Activated CD4-positive, alpha-beta T cell treated with anti-CD3 and anti-CD28 coated beads for 36 hours (primary cell): ENCODE measurements at regions not wholly inside any gene's neighbourhood (a gene's known extent, or its start where the extent isn't known, plus 50 kb on each side); places are given as distances from the start of the nearest gene placed in this dataset.

Experiments used
- ATAC-seq: fragments of 200-7000 bp; cut with Tn5 transposase; one replicate; pipeline ENCODE4 v1.10.0; 2021; ENCODE audit warnings: mild to moderate bottlenecking, moderate library complexity
- CTCF ChIA-PET: fragments of 350-600 bp; sonication (Branson Sonifier 250); formaldehyde crosslinking; loops from one replicate; lab custom pipeline; 2021; ENCODE audit warnings: antibody characterized with exemption; lab: Charles Lee
- POLR2A ChIA-PET: fragments of 350-600 bp; sonication (Branson Sonifier 250); formaldehyde crosslinking; loops from one replicate; lab custom pipeline; 2021; ENCODE audit warnings: antibody characterized with exemption, inconsistent platforms; lab: Charles Lee
- DNase-seq: peaks from one replicate; pipeline ENCODE4 v3.0.0-alpha.2; 2020
- H3K27ac Mint-ChIP-seq: one replicate; pipeline ENCODE4 v1.8.0; 2021; ENCODE audit warnings: mixed read lengths
- H3K27me3 Mint-ChIP-seq: one replicate; pipeline ENCODE4 v1.8.0; 2021; ENCODE audit warnings: mixed read lengths
- H3K36me3 Mint-ChIP-seq: one replicate; pipeline ENCODE4 v1.8.0; 2021; ENCODE audit warnings: low read depth, mixed read lengths
- H3K4me1 Mint-ChIP-seq: one replicate; pipeline ENCODE4 v1.8.0; 2021; ENCODE audit warnings: mixed read lengths
- H3K4me3 Mint-ChIP-seq: one replicate; pipeline ENCODE4 v1.8.0; 2021; ENCODE audit warnings: mild to moderate bottlenecking, moderate library complexity, mixed read lengths
- H3K9me3 Mint-ChIP-seq: one replicate; pipeline ENCODE4 v1.8.0; 2021; ENCODE audit warnings: low read depth, mixed read lengths
- intact Hi-C, 2 experiments: fragments of 100-400 bp; cut with DNase I in 1 of 2; cut with micrococcal nuclease in 1 of 2; formaldehyde crosslinking; loops; one replicate each; pipeline versions ENCODE4 v1.14.2 to v1.15.1; 2022 to 2024; cut with DNase I, micrococcal nuclease

DNA sequence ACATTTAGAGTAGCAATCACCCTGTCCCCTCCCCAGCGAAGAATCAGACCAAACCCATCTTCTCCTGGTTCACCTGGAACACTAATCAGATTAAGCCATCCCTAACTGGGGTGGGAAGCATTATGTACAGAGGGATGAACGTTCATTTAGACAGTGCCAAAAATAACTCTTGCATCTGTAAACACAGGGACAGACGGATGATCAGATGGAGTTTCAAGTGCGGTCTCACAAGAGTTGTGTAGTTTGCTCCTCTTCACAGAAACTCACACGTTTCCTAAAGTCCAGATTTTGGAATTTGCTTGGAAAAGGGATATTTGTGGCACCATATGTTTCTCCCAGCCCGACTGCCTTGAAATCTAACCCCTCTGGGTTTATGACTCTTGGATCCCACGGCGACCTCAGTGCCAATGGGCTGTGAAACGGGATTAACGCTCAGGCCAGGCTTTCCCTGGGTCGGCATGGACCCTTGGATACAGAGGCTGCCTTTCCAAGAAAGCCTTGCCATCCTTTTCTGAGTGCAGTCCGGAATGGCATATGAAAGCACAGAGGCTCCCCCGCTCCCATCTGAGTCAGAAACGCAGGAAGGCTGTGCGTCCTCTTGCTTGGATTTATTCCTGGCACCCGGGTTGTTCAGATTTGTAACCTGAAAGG lies 293.2 kb upstream of the HABP2 start:
- no peak overlapping the region for H3K4me3 Mint-ChIP-seq
- ATAC-seq = no peak
- ChIA-PET POLR2A (no interaction called here), CTCF (no interaction called here)
- no peaks in the 10 kb centered on the region for H3K9me3 Mint-ChIP-seq
- H3K4me1 Mint-ChIP-seq = no peaks in the 10 kb centered on the region
- no peaks in the 10 kb centered on the region for H3K36me3 Mint-ChIP-seq
- DNase-seq = no peak
- no peak overlapping the region for H3K27ac Mint-ChIP-seq
- peaks cover 13% of the 10 kb centered on the region for H3K27me3 Mint-ChIP-seq
- intact Hi-C loops = no loop called here

DNA sequence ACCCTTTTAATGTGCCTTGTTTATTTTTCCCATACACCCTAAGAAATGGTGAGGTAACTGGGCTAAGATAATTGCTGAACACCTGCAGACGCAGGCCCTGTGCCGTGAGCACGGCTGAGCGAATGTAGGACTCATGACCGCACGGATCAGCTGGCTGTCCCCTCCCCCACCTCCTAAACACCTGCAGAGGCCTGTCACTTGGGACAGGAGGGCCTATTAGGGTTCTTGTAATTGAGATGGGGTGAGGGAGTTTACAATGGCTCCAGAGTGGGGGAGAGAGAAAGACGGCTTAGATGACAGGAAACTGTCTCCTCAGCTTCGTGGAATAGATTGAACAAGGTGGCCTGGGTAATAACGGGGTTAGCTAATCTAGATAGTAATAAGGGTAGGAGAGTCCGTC lies 291.7 kb upstream of the HABP2 start:
- no peak for ATAC-seq
- DNase-seq = no peak
- POLR2A ChIA-PET = no interaction called here
- H3K4me1 Mint-ChIP-seq = no peaks in the 10 kb centered on the region
- H3K4me3 Mint-ChIP-seq = no peak overlapping the region
- H3K27ac Mint-ChIP-seq = no peak overlapping the region
- CTCF ChIA-PET = interaction anchor here (0.6 to 1.2 kb wide), 2 partner anchors 28 to 1043 kb away, joined by 3 read pairs; no protein-coding TSS in a partner anchor
- H3K36me3 Mint-ChIP-seq = no peaks in the 10 kb centered on the region
- H3K27me3 Mint-ChIP-seq = peaks cover 14% of the 10 kb centered on the region
- intact Hi-C loops = no loop called here
- H3K9me3 Mint-ChIP-seq = no peaks in the 10 kb centered on the region

DNA sequence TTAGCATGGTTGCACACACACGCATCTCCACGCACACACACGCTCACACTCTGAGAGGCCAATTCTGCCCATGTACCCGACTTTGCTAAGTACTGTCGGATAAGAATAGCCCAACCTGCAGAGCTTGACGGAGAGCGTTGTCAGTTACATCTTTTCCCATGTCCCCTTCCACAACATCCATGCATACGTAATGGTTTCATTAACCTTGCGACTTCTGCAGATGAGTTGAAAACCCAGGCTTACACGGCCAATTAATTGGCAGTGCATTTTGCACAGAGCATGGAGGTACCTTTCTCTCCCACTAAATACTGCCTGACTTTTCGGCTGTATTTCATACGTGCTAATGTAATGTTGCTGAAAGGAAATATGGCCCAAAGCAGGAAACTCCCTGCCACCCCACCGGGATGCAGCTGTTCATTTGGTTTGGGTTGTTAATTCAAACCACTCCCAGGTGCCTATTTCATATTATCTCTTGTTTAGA lies 291.2 kb upstream of the HABP2 start:
- peaks cover 14% of the 10 kb centered on the region for H3K27me3 Mint-ChIP-seq
- H3K36me3 Mint-ChIP-seq = no peaks in the 10 kb centered on the region
- no peak overlapping the region for H3K4me3 Mint-ChIP-seq
- no peaks in the 10 kb centered on the region for H3K9me3 Mint-ChIP-seq
- ATAC-seq = no peak
- POLR2A ChIA-PET = no interaction called here
- no peak for DNase-seq
- H3K27ac Mint-ChIP-seq = no peak overlapping the region
- intact Hi-C loops = no loop called here
- CTCF ChIA-PET = interaction anchor here (0.6 to 1.2 kb wide), 2 partner anchors 29 to 1043 kb away, joined by 3 read pairs; no protein-coding TSS in a partner anchor
- H3K4me1 Mint-ChIP-seq = no peaks in the 10 kb centered on the region

DNA sequence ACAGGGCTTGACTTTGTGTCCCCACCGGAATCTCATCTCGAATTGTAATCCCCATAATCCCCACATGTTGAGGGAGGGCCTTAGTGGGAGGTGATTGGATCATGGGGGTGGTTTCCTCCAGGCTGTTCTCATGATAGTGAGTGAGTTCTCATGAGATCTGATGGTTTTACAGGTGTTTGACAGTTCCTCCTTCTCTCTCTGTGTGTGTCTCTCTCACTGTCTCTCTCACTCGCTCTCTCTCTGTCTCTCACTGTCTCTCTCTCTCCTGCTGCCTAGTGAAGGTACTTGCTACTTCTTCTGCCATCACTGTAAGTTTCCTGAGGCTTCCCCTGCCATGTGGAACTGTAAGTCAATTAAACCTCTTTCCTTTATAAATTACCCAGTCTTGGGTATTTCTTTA lies 289.8 kb upstream of the HABP2 start:
- CTCF ChIA-PET = no interaction called here
- intact Hi-C loops = no loop called here
- Mint-ChIP-seq H3K27me3 (peaks cover 13% of the 10 kb centered on the region), H3K36me3 (no peaks in the 10 kb centered on the region), H3K4me3 (no peak overlapping the region), H3K9me3 (no peaks in the 10 kb centered on the region), H3K4me1 (no peaks in the 10 kb centered on the region), H3K27ac (no peak overlapping the region)
- POLR2A ChIA-PET = no interaction called here
- ATAC-seq = no peak
- no peak for DNase-seq

DNA sequence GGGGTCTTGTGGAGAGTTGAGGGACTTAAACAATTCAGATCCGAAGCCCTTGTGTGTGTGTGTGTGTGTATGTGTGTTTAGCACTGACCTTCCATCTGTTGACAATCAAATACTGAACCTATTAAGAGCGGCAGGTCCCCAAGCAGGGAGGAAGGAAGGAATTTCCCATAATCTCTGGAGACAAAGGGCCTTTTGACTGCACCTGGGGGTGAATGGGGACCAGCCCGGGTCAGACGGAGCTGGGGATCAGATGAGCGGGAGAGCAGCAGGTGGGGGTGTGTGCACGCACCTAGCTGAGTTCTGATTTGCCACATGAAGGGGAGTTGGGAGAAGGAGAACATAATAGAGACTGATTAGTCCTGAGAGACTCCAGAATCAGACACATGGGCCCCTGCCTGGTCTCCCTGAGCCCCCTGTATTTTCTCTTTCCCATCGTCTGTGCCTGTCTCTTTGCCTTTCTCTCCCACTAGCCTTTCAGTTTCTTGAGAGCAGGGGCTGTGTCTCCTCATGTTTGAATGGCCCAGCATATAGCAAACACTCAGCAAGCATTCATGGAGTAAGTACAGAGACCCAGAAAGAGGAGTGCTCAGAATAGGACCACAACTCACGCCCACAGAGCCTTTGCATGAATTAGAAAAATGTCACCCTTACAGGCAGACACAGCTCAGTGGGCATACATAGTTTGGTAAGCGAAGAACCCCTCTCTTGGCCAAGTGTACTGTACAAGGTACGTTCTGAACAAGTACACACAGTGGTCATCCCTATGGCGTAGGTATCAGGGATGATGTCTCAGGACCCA lies 288.3 kb upstream of the HABP2 start:
- peaks cover 11% of the 10 kb centered on the region for H3K27me3 Mint-ChIP-seq
- no peaks in the 10 kb centered on the region for H3K4me1 Mint-ChIP-seq
- ATAC-seq (no peak), DNase-seq (no peak)
- no peak overlapping the region for H3K27ac Mint-ChIP-seq
- intact Hi-C loops = no loop called here
- H3K4me3 Mint-ChIP-seq = no peak overlapping the region
- H3K36me3 Mint-ChIP-seq = no peaks in the 10 kb centered on the region
- CTCF ChIA-PET = interaction anchor here (0.8 kb wide), 1 partner anchor 34 kb away, joined by 6 read pairs; no protein-coding TSS in a partner anchor
- POLR2A ChIA-PET = no interaction called here
- H3K9me3 Mint-ChIP-seq = no peaks in the 10 kb centered on the region

DNA sequence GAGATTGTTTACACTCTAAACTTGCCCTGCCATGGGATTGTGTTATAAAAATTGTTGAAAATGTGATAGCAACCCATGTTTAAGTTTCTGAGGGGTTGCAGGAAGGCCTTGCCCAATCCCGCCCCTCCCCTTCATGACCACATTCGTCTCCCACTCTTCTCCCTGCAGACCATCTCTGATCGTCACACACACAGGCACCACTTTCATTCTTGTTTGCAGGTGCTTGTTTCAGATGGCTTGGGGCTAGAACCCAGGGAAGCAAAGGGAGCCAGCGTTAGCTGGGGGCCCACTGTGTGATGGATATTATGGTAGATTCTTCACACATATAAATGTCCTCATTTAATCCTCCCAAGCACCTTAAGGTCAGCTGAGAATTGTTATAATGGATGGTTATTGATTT lies 286.7 kb upstream of the HABP2 start:
- POLR2A ChIA-PET = no interaction called here
- no peak overlapping the region for H3K27ac Mint-ChIP-seq
- intact Hi-C loops = no loop called here

DNA sequence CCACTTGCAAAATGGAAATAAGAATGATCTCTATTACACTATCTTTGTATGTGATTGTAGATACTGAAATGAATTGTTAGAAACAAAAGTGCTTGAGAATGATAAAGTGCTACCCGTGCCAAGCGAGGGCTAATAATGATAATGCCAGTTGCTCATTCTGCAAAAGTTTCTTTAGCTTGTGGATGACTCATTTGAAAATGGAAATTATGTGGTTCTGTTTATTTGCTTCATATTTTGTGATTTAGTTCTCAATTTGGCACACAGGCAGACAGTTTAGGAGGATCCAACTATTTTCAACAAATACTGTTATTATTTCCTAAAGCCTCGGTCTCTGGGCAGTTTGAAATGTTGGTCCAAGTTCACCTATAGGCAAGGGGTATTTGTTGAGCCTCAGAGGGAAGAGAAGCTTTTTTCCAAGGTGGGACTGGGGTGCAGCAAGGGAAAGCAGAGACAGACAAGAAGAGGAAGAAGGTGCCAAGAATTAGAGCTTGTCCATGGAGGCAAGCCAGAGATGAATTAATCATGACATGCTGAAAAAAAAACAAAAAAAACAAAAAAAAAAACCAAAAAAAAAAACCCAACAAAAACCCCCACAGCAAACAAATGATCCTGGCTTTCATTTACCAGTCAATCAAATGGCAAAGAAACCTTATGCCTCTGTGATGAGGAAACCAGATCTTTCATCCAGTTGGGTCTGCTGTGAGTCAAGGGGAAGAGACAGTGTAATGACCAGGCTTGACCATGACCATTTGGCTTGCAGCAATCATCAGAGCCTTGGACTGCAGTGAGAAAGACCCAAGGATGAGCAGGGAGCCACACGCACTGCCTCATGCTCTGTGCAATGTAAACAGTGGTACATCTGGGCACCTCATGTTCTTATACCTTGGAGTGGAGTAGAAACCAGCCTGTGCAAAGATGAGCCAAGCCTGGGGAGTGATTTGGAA lies 285.0 kb upstream of the HABP2 start:
- no peak overlapping the region for H3K4me3 Mint-ChIP-seq
- ChIA-PET POLR2A (no interaction called here), CTCF (no interaction called here)
- no peaks in the 10 kb centered on the region for H3K4me1 Mint-ChIP-seq
- no peaks in the 10 kb centered on the region for H3K9me3 Mint-ChIP-seq
- no peak for ATAC-seq
- DNase-seq = no peak
- intact Hi-C loops = no loop called here
- H3K36me3 Mint-ChIP-seq = no peaks in the 10 kb centered on the region
- peaks cover 8% of the 10 kb centered on the region for H3K27me3 Mint-ChIP-seq
- no peak overlapping the region for H3K27ac Mint-ChIP-seq

More for the DNA sequence above, 286.7 kb upstream of the HABP2 start:
- Mint-ChIP-seq H3K4me3 (no peak overlapping the region), H3K27me3 (peaks cover 11% of the 10 kb centered on the region), H3K4me1 (no peaks in the 10 kb centered on the region), H3K36me3 (no peaks in the 10 kb centered on the region), H3K9me3 (no peaks in the 10 kb centered on the region)
- no peak for DNase-seq
- CTCF ChIA-PET = no interaction called here
- ATAC-seq = no peak

DNA sequence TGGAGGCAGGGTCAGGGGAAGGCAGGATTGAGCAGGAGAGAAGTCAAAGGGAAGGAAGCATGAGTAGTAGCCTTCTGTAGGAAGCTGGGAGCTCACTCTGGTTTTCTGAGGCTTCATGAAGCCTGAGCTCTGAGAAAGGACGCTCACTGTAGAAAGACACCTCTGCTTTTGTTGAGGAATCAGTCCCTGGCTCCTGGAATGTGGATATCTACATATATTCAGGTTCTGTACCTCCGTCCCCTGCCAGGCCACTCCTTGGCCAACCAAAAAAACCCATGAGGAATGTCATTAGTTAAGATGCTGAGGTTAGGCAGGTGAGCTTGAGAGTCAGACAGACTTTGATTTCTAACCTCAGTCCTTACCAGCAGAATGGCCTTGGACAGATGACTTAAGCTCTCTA lies 283.5 kb upstream of the HABP2 start:
- peaks cover 2% of the 10 kb centered on the region for H3K27me3 Mint-ChIP-seq

DNA sequence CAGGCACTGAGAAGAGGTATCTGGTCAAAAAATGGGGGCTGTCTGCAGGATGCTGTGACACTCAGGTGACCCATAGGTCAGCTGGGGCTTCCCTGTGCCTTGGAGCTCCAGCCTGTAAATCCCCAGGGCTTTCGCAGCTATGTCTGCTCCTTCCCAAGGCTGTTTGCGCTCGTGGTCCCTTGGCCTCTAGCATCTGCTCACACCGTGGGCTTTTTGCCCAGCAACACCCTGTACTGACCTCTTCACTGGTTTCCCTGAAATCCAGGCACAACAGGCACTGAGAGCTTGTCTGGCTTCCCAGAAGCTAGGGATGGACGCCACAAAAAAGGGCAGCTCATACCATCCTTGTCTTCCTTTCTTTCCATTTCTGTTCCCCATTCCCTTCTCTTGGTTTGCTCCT lies 280.3 kb upstream of the HABP2 start:
- no peak overlapping the region for H3K27ac Mint-ChIP-seq
- ATAC-seq (no peak), DNase-seq (no peak)
- peaks cover 12% of the 10 kb centered on the region for H3K9me3 Mint-ChIP-seq
- POLR2A ChIA-PET = no interaction called here
- H3K36me3 Mint-ChIP-seq = no peaks in the 10 kb centered on the region
- intact Hi-C loops = no loop called here
- no peaks in the 10 kb centered on the region for H3K27me3 Mint-ChIP-seq
- no peaks in the 10 kb centered on the region for H3K4me1 Mint-ChIP-seq
- CTCF ChIA-PET = interaction anchor here (0.6 kb wide), 1 partner anchor 218 kb away, joined by 3 read pairs; no protein-coding TSS in a partner anchor
- H3K4me3 Mint-ChIP-seq = no peak overlapping the region

More for the DNA sequence above, 283.5 kb upstream of the HABP2 start:
- no peak for DNase-seq
- ATAC-seq = no peak
- H3K36me3 Mint-ChIP-seq = no peaks in the 10 kb centered on the region
- ChIA-PET POLR2A (no interaction called here), CTCF (interaction anchor here (0.9 to 1.0 kb wide), 2 partner anchors 8 to 16 kb away, joined by 3 read pairs; no protein-coding TSS in a partner anchor)
- no peak overlapping the region for H3K27ac Mint-ChIP-seq
- H3K9me3 Mint-ChIP-seq = no peaks in the 10 kb centered on the region
- intact Hi-C loops = no loop called here
- no peaks in the 10 kb centered on the region for H3K4me1 Mint-ChIP-seq
- no peak overlapping the region for H3K4me3 Mint-ChIP-seq

DNA sequence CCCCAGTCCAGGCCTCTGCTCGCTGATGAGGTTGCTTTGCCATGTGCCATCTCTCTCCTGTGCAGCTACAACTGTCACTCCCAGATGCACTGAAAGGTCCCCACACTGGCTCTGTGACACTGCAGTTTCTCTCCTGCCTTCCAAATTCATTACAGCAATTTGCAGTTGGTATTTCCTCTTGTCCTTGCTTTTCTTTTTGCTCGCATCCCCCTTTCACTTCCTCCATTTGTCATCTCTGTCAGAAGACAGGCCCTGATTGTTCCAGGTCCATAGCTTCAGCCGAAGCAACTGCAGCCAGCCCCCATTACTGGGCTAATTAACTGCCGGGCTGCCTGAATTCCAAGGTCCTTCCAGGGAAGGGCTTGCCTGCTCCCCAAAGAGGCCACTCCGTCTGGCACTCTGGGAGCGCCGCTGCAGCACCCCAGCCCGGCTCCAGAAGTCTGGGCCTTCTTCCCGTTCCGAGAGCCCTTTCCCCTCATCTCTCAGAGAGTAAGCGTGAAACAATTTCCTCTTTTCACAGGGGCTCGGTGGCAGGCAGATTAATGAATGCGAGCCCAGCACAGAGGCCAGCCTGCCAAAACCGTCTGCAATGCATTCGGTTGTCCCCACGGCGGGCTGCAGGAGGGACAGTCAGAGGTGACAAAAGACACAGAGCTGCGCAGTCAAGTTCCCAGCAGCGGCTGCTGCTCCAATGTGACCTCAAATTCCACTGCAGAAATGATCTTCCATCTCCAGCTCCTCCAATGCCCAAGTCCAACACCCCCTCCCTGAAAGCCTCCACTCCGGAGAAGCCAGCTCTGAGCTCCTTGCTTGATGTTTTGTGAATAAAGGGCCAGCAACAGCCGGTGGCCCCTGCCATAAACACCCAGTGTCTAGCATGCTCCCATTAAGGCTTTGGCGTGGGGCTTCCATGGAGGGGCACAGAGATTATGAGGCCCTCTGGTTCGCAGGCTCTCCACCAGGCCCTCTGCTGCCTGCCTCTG lies 279.4 kb upstream of the HABP2 start:
- no peaks in the 10 kb centered on the region for H3K27me3 Mint-ChIP-seq
- no peaks in the 10 kb centered on the region for H3K4me1 Mint-ChIP-seq
- peaks cover 12% of the 10 kb centered on the region for H3K9me3 Mint-ChIP-seq
- no peaks in the 10 kb centered on the region for H3K36me3 Mint-ChIP-seq
- H3K4me3 Mint-ChIP-seq = no peak overlapping the region
- intact Hi-C loops = no loop called here
- DNase-seq = no peak
- no peak for ATAC-seq
- CTCF ChIA-PET = interaction anchor here (0.7 kb wide), 1 partner anchor 90 kb away, joined by 3 read pairs; no protein-coding TSS in a partner anchor
- H3K27ac Mint-ChIP-seq = no peak overlapping the region
- POLR2A ChIA-PET = no interaction called here
